OCI-LY7 (cell line): ENCODE measurements at regions not wholly inside any gene's neighbourhood (a gene's known extent, or its start where the extent isn't known, plus 50 kb on each side); places are given as distances from the start of the nearest gene placed in this dataset.

Experiments
- BruUV-seq: library from RNA; stranded (reverse); fragments of 400-500 nt; replicated peaks from 2 replicates; lab custom pipeline; 2021; lab: Mats Ljungman, UMichigan
- CTCF ChIA-PET: fragments of 300-600 bp; sonication (Branson Sonifier 250); formaldehyde crosslinking; loops from one replicate; lab custom pipeline; 2022; ENCODE audit warnings: antibody characterized with exemption; ENCODE audit not compliant: unreplicated experiment; lab: Charles Lee
- POLR2A ChIA-PET: fragments of 300-600 bp; sonication (Branson Sonifier 250); formaldehyde crosslinking; loops from one replicate; lab custom pipeline; 2022; ENCODE audit warnings: antibody characterized with exemption; lab: Charles Lee
- DNase-seq: peaks from one replicate; pipeline ENCODE4 v3.0.0-alpha.2; 2015; ENCODE audit warnings: low spot score
- H2AFZ ChIP-seq: fragments of 200-600 bp; sonication (generic), shearing (Covaris generic); 2 replicates; pipeline ENCODE4 v1.6.1; 2014; ENCODE audit warnings: mild to moderate bottlenecking, antibody characterized with exemption, low read length, moderate library complexity
- H3K27ac ChIP-seq: fragments of 200-600 bp; sonication (generic); 2 replicates; pipeline ENCODE4 v1.5.1; 2014; ENCODE audit warnings: mixed run types, low read depth, mild to moderate bottlenecking, moderate library complexity, low read length, inconsistent platforms; ENCODE audit not compliant: poor library complexity, severe bottlenecking
- H3K36me3 ChIP-seq: fragments of 200-600 bp; sonication (generic); 2 replicates; pipeline ENCODE4 v1.6.1; 2014; ENCODE audit warnings: mild to moderate bottlenecking, antibody characterized with exemption, low read length, moderate library complexity, mixed read lengths; ENCODE audit not compliant: insufficient read depth
- H3K4me1 ChIP-seq: fragments of 200-600 bp; sonication (generic); 2 replicates; pipeline ENCODE4 v1.5.1; 2014; ENCODE audit warnings: mild to moderate bottlenecking, low read length; ENCODE audit not compliant: insufficient read depth, poor library complexity, severe bottlenecking
- H3K4me2 ChIP-seq: fragments of 200-600 bp; sonication (generic); 2 replicates; pipeline ENCODE4 v1.6.1; 2014; ENCODE audit warnings: mild to moderate bottlenecking, low read length
- H3K4me3 ChIP-seq: fragments of 200-600 bp; sonication (generic); 2 replicates; pipeline ENCODE4 v1.5.1; 2014; ENCODE audit warnings: mild to moderate bottlenecking, low read depth, low read length; ENCODE audit not compliant: poor library complexity, severe bottlenecking
- H3K79me2 ChIP-seq: fragments of 200-600 bp; sonication (generic); 2 replicates; pipeline ENCODE4 v1.6.1; 2016; ENCODE audit warnings: low read depth, mild to moderate bottlenecking, low read length, moderate library complexity, mixed read lengths; ENCODE audit not compliant: insufficient read depth
- H3K9me2 ChIP-seq: fragments of 200-600 bp; sonication (generic); 2 replicates; pipeline ENCODE4 v1.6.1; 2016; ENCODE audit warnings: mild to moderate bottlenecking, low read length, mixed read lengths; ENCODE audit not compliant: insufficient read depth
- H3K9me3 ChIP-seq: fragments of 200-600 bp; sonication (generic); 2 replicates; pipeline ENCODE4 v1.6.1; 2014; ENCODE audit warnings: mild to moderate bottlenecking, mixed run types, low read length, mixed read lengths
- H4K20me1 ChIP-seq: fragments of 200-600 bp; sonication (generic); 2 replicates; pipeline ENCODE4 v1.6.1; 2014; ENCODE audit warnings: mild to moderate bottlenecking, antibody characterized with exemption, low read length, moderate library complexity, mixed read lengths; ENCODE audit not compliant: insufficient read depth
- CTCF ChIP-seq: fragments of 200-600 bp; sonication (generic); conservative IDR thresholded peaks from 2 replicates; pipeline ENCODE4 v1.5.1; 2014; ENCODE audit warnings: mild to moderate bottlenecking, antibody characterized with exemption, low read length, moderate library complexity, mixed read lengths
- EZH2phosphoT487 ChIP-seq: fragments of 200-600 bp; sonication (generic); IDR thresholded peaks from 2 replicates; pipeline ENCODE4 v1.6.1; 2018; ENCODE audit warnings: low read depth, borderline replicate concordance, mild to moderate bottlenecking, mixed run types, antibody characterized with exemption, low read length, moderate library complexity, mixed read lengths
- intact Hi-C: fragments of 100-400 bp; cut with micrococcal nuclease; formaldehyde crosslinking; loops from one replicate; pipeline ENCODE4 v1.10.0; 2022; ENCODE audit not compliant: unreplicated experiment

GRCh38 chr14:32014498-32014897, 62.6 kb upstream of the ARHGAP5 start:
- Histone ChIP-seq H3K79me2 (no peaks in the 10 kb centered on the region), H3K27ac (no peak overlapping the region), H2AFZ (no peak overlapping the region), H3K9me2 (no peaks in the 10 kb centered on the region), H3K36me3 (no peaks in the 10 kb centered on the region), H3K4me1 (no peaks in the 10 kb centered on the region), H4K20me1 (no peaks in the 10 kb centered on the region), H3K9me3 (no peaks in the 10 kb centered on the region), H3K4me2 (no peak overlapping the region), H3K4me3 (no peak overlapping the region)
- no peak for TF ChIP-seq CTCF
- intact Hi-C loops, result no loop called here
- ChIA-PET POLR2A (no interaction called here), CTCF (no interaction called here)
- no peak for DNase-seq
- BruUV-seq, result no TSS peak

- no peaks in the 10 kb centered on the region for H3K4me1 ChIP-seq
- POLR2A ChIA-PET, result no interaction called here
- H3K9me3 ChIP-seq, result no peaks in the 10 kb centered on the region
- H3K9me2 ChIP-seq, result no peaks in the 10 kb centered on the region
- no peak overlapping the region for H3K27ac ChIP-seq
- no peaks in the 10 kb centered on the region for H4K20me1 ChIP-seq
- no peaks in the 10 kb centered on the region for H3K36me3 ChIP-seq
- CTCF ChIA-PET, result no interaction called here
- BruUV-seq, result no TSS peak
- H2AFZ ChIP-seq, result no peak overlapping the region
- intact Hi-C loops, result no loop called here
- H3K4me3 ChIP-seq, result no peak overlapping the region
- H3K4me2 ChIP-seq, result no peak overlapping the region
- H3K79me2 ChIP-seq, result no peaks in the 10 kb centered on the region
- no peak for DNase-seq
- TF ChIP-seq CTCF (no peak), EZH2phosphoT487 (no peak)
Measured at GRCh38 chr14:32015166-32015565, 61.9 kb upstream of the ARHGAP5 start.

GRCh38 chr14:32017587-32017986, 59.5 kb upstream of the ARHGAP5 start:
- Histone ChIP-seq H3K9me2 (no peaks in the 10 kb centered on the region), H3K4me1 (no peaks in the 10 kb centered on the region), H3K4me3 (no peak overlapping the region), H3K36me3 (no peaks in the 10 kb centered on the region), H3K27ac (no peak overlapping the region), H2AFZ (no peak overlapping the region), H3K4me2 (no peak overlapping the region), H3K79me2 (no peaks in the 10 kb centered on the region), H4K20me1 (no peaks in the 10 kb centered on the region), H3K9me3 (no peaks in the 10 kb centered on the region)
- BruUV-seq, result no TSS peak
- ChIA-PET POLR2A (interaction anchor here (0.9 kb wide), 1 partner anchor 10 kb away, joined by 3 read pairs; no protein-coding TSS in a partner anchor), CTCF (no interaction called here)
- no peak for DNase-seq
- intact Hi-C loops, result no loop called here
- no peak for TF ChIP-seq EZH2phosphoT487
- TF ChIP-seq CTCF, result no peak
